Ramos (cell line): ENCODE measurements at regions not wholly inside any gene's neighbourhood (a gene's known extent, or its start where the extent isn't known, plus 50 kb on each side); places are given as distances from the start of the nearest gene placed in this dataset.

Experiments used
- in situ Hi-C: fragments of 300-500 bp; cut with MboI; formaldehyde crosslinking; loops from one replicate; pipeline ENCODE4 v1.14.3; 2022; ENCODE audit warnings: low sequenced_read_pairs; ENCODE audit not compliant: unreplicated experiment

GRCh38 chr6:138038142-138038870 is 68.9 kb downstream of the PERP start:
- in situ Hi-C loops: no loop called here
